IMR-90 (cell line): ENCODE measurements at regions not wholly inside any gene's neighbourhood (a gene's known extent, or its start where the extent isn't known, plus 50 kb on each side); places are given as distances from the start of the nearest gene placed in this dataset.

Experiments
- ATAC-seq: fragments of 200-7000 bp; cut with Tn5 transposase; 2 replicates; pipeline ENCODE4 v1.9.1; 2020; ENCODE audit warnings: low read depth, mild to moderate bottlenecking, moderate library complexity
- BruUV-seq: library from RNA; stranded (reverse); fragments of 400-500 nt; replicated peaks from 2 replicates; lab custom pipeline; 2021; lab: Mats Ljungman, UMichigan
- CTCF ChIA-PET: fragments of 300-600 bp; formaldehyde crosslinking; extraction: SDS; loops from one replicate; lab custom pipeline; 2021; ENCODE audit warnings: antibody characterized with exemption; lab: Yijun Ruan, JAX
- POLR2A ChIA-PET: fragments of 300-600 bp; sonication (Branson Sonifier 250); formaldehyde crosslinking; loops from one replicate; lab custom pipeline; 2022; ENCODE audit warnings: antibody characterized with exemption; ENCODE audit not compliant: unreplicated experiment; lab: Charles Lee
- DNase-seq: peaks from one replicate; pipeline ENCODE4 v3.0.0; 2013
- H2AFZ ChIP-seq: replicated peaks from 2 replicates; pipeline ENCODE3; 2013; ENCODE audit warnings: low read length, mild to moderate bottlenecking; ENCODE audit not compliant: poor library complexity
- H2AK5ac ChIP-seq: 2 replicates; pipeline ENCODE4 v1.6.1; 2013; ENCODE audit warnings: low read depth, low read length, inconsistent platforms
- H2AK9ac ChIP-seq: replicated peaks from 2 replicates; pipeline ENCODE3; 2013; ENCODE audit warnings: mild to moderate bottlenecking, low read depth, low read length, moderate library complexity; ENCODE audit not compliant: poor library complexity
- H2BK120ac ChIP-seq: 2 replicates; pipeline ENCODE4 v1.6.1; 2013; ENCODE audit warnings: low read depth, low read length, inconsistent platforms
- H2BK15ac ChIP-seq: 3 replicates; pipeline ENCODE4 v1.6.1; 2013; ENCODE audit warnings: low read depth, low read length, inconsistent platforms
- H2BK20ac ChIP-seq: 2 replicates; pipeline ENCODE4 v1.6.1; 2013; ENCODE audit warnings: low read depth, mild to moderate bottlenecking, inconsistent platforms, low read length, moderate library complexity
- H2BK5ac ChIP-seq: 2 replicates; pipeline ENCODE4 v1.6.1; 2013; ENCODE audit warnings: mild to moderate bottlenecking, low read depth, low read length, inconsistent platforms; ENCODE audit not compliant: poor library complexity, severe bottlenecking
- H3K14ac ChIP-seq: replicated peaks from 2 replicates; pipeline ENCODE4 v1.6.1; 2013; ENCODE audit warnings: low read depth, low read length, inconsistent platforms
- H3K18ac ChIP-seq: 2 replicates; pipeline ENCODE4 v1.6.1; 2013; ENCODE audit warnings: low read depth, low read length, control low read depth
- H3K23ac ChIP-seq: 2 replicates; pipeline ENCODE4 v1.6.1; 2013; ENCODE audit warnings: low read depth, low read length, inconsistent platforms
- H3K27ac ChIP-seq: 2 replicates; pipeline ENCODE4 v1.5.1; 2013; ENCODE audit warnings: mild to moderate bottlenecking, control low read depth, low read length; ENCODE audit not compliant: insufficient read depth
- H3K27me3 ChIP-seq: 2 replicates; pipeline ENCODE4 v1.6.1; 2013; ENCODE audit warnings: low read length; ENCODE audit not compliant: control insufficient read depth, insufficient read depth
- H3K36me3 ChIP-seq: 2 replicates; pipeline ENCODE4 v1.6.1; 2013; ENCODE audit warnings: low read length, mixed read lengths; ENCODE audit not compliant: control insufficient read depth, insufficient read depth
- H3K4ac ChIP-seq: 2 replicates; pipeline ENCODE4 v1.6.1; 2013; ENCODE audit warnings: low read depth, low read length, inconsistent platforms
- H3K4me1 ChIP-seq: 2 replicates; pipeline ENCODE4 v1.6.1; 2013; ENCODE audit warnings: low read length, mixed read lengths; ENCODE audit not compliant: control insufficient read depth, insufficient read depth
- H3K4me2 ChIP-seq: 2 replicates; pipeline ENCODE4 v1.6.1; 2013; ENCODE audit warnings: low read depth, mild to moderate bottlenecking, control low read depth, low read length, moderate library complexity
- H3K4me3 ChIP-seq: 2 replicates; pipeline ENCODE4 v1.5.1; 2013; ENCODE audit warnings: low read depth, mild to moderate bottlenecking, control low read depth, low read length, moderate library complexity; ENCODE audit not compliant: insufficient read depth
- H3K56ac ChIP-seq: 2 replicates; pipeline ENCODE4 v1.6.1; 2013; ENCODE audit warnings: low read length, inconsistent platforms; ENCODE audit not compliant: insufficient read depth; ENCODE audit errors: extremely low read depth
- H3K79me1 ChIP-seq, 2 experiments: 2 replicates each; pipeline ENCODE4 v1.6.1; 2013; ENCODE audit warnings: low read length in 2 of 2, inconsistent platforms in 1 of 2, low read depth in 1 of 2
- H3K9ac ChIP-seq: 2 replicates; pipeline ENCODE4 v1.6.1; 2013; ENCODE audit warnings: low read depth, low read length, control low read depth
- H3K9me1 ChIP-seq: 2 replicates; pipeline ENCODE4 v1.6.1; 2013; ENCODE audit warnings: low read length, inconsistent platforms; ENCODE audit not compliant: insufficient read depth
- H3K9me3 ChIP-seq: 2 replicates; pipeline ENCODE4 v1.6.1; 2013; ENCODE audit warnings: low read length; ENCODE audit not compliant: control insufficient read depth, insufficient read depth
- H4K20me1 ChIP-seq: 2 replicates; pipeline ENCODE4 v1.6.1; 2013; ENCODE audit warnings: low read length, inconsistent platforms; ENCODE audit not compliant: insufficient read depth
- H4K5ac ChIP-seq: 2 replicates; pipeline ENCODE4 v1.6.1; 2013; ENCODE audit warnings: mild to moderate bottlenecking, low read depth, low read length, control low read depth
- H4K8ac ChIP-seq, 2 experiments: 2 replicates each; pipeline ENCODE4 v1.6.1; 2013; ENCODE audit warnings: low read depth in 2 of 2, low read length in 2 of 2, control low read depth in 1 of 2, inconsistent platforms in 1 of 2
- H4K91ac ChIP-seq: 2 replicates; pipeline ENCODE4 v1.6.1; 2013; ENCODE audit warnings: low read depth, low read length, inconsistent platforms; ENCODE audit not compliant: insufficient read depth
- BHLHE40 ChIP-seq: fragments of 150-350 bp; IDR thresholded peaks from 2 replicates; pipeline ENCODE4 v1.6.1; 2016; ENCODE audit warnings: mild to moderate bottlenecking, low read depth, low read length
- CEBPB ChIP-seq: IDR thresholded peaks from 2 replicates; pipeline ENCODE4 v1.6.1; 2012; ENCODE audit warnings: low read depth, low read length, improper control_type of control experiment
- CHD1 ChIP-seq: IDR thresholded peaks from 2 replicates; pipeline ENCODE4 v1.6.1; 2012; ENCODE audit warnings: low read depth, low read length, improper control_type of control experiment
- FOS ChIP-seq: fragments of 150-350 bp; IDR thresholded peaks from 2 replicates; pipeline ENCODE4 v1.6.1; 2016; ENCODE audit warnings: low read depth, low read length
- MAFK ChIP-seq: IDR thresholded peaks from 2 replicates; pipeline ENCODE4 v1.6.1; 2012; ENCODE audit warnings: low read depth, low read length, improper control_type of control experiment
- MAZ ChIP-seq: IDR thresholded peaks from 2 replicates; pipeline ENCODE4 v1.6.1; 2012; ENCODE audit warnings: low read depth, mild to moderate bottlenecking, low read length, improper control_type of control experiment, moderate library complexity, borderline replicate concordance
- MXI1 ChIP-seq: IDR thresholded peaks from 2 replicates; pipeline ENCODE4 v1.6.1; 2012; ENCODE audit warnings: low read depth, mild to moderate bottlenecking, low read length, moderate library complexity, borderline replicate concordance
- NFE2L2 ChIP-seq: fragments of 150-350 bp; IDR thresholded peaks from 2 replicates; pipeline ENCODE4 v1.6.1; 2016; ENCODE audit warnings: low read depth, mild to moderate bottlenecking, low read length
- POLR2A ChIP-seq: IDR thresholded peaks from 2 replicates; pipeline ENCODE4 v1.6.1; 2012; ENCODE audit warnings: mild to moderate bottlenecking, low read depth, low read length
- RAD21 ChIP-seq: IDR thresholded peaks from 2 replicates; pipeline ENCODE4 v1.6.1; 2012; ENCODE audit warnings: low read length, improper control_type of control experiment
- RCOR1 ChIP-seq: IDR thresholded peaks from 2 replicates; pipeline ENCODE4 v1.6.1; 2012; ENCODE audit warnings: mild to moderate bottlenecking, low read length, improper control_type of control experiment; ENCODE audit not compliant: insufficient replicate concordance
- RFX5 ChIP-seq: IDR thresholded peaks from 2 replicates; pipeline ENCODE4 v1.8.0; 2012; ENCODE audit warnings: low read depth, mild to moderate bottlenecking, low read length, moderate library complexity
- SMC3 ChIP-seq: fragments of 150-350 bp; IDR thresholded peaks from 2 replicates; pipeline ENCODE4 v1.6.1; 2016; ENCODE audit warnings: low read depth, mild to moderate bottlenecking, antibody characterized with exemption, low read length, moderate library complexity
- WGBS, 2 experiments: methylation state at CpG; one replicate each; pipeline versions ENCODE4 v1.1.5 to v1.1.7; 2013; ENCODE audit warnings: missing lambda C conversion rate in 2 of 2; ENCODE audit not compliant: insufficient read length in 1 of 2; ENCODE audit errors: extremely low coverage in 2 of 2; 5-methylcytosine and 5-hydroxymethylcytosine counted together
- dilution Hi-C: fragments of 300-500 bp; cut with HindIII; formaldehyde crosslinking; loops from one replicate; pipeline ENCODE4 v1.14.3; 2018; ENCODE audit warnings: low sequenced_read_pairs; ENCODE audit not compliant: unreplicated experiment
- in situ Hi-C: fragments of 300-500 bp; cut with MboI; formaldehyde crosslinking; loops from 3 replicates; pipeline ENCODE4 v1.14.3; 2019; ENCODE audit warnings: low sequenced_read_pairs, inconsistent platforms, mixed read lengths
- intact Hi-C: fragments of 100-400 bp; cut with micrococcal nuclease; formaldehyde crosslinking; loops from 2 replicates; pipeline ENCODE4 v1.10.0; 2022
- TF ChIP-seq, protein P1 (sequence below): conservative IDR thresholded peaks from 2 replicates; pipeline ENCODE4 v1.5.1; 2012; ENCODE audit warnings: mild to moderate bottlenecking, low read depth, low read length, improper control_type of control experiment
- TF ChIP-seq, protein P2 (sequence below): fragments of 150-350 bp; IDR thresholded peaks from 2 replicates; pipeline ENCODE4 v1.6.1; 2017; ENCODE audit warnings: mild to moderate bottlenecking, antibody characterized with exemption, low read length, low read depth
- TF ChIP-seq, protein P3 (sequence below): fragments of 150-350 bp; IDR thresholded peaks from 2 replicates; pipeline ENCODE4 v1.6.1; 2016; ENCODE audit warnings: low read depth, mild to moderate bottlenecking, low read length, moderate library complexity, borderline replicate concordance

DNA sequence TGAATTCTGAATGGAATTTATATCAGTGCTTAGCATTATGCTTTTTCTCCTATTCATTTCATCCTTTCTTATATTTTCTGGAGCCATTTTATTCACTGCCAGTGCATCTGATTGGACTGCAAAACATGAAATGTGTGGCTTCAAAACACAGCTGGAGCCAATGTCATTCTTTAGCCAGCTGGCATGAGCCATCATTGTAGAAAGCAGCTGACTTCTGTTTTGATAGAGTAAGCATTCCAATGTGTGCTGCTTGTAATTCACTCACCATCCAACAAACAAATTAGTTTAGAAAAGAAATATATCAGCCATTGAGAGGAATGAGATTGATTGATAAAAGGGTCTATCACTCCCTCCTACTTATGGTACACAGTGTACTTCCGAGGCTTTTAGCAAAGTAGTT, 2616.0 kb downstream of the ARAP2 start:
- no peak overlapping the region for H2BK5ac ChIP-seq
- H3K9me1 ChIP-seq = no peaks in the 10 kb centered on the region
- no peak overlapping the region for H3K4me2 ChIP-seq
- H4K20me1 ChIP-seq = no peaks in the 10 kb centered on the region
- intact Hi-C loops (no loop called here), dilution Hi-C loops (no loop called here), in situ Hi-C loops (no loop called here)
- H2BK120ac ChIP-seq = no peak overlapping the region
- H3K27ac ChIP-seq = no peak overlapping the region
- H3K4me3 ChIP-seq = no peak overlapping the region
- no peak overlapping the region for H3K14ac ChIP-seq
- no peak overlapping the region for H3K9ac ChIP-seq
- H3K4ac ChIP-seq = no peak overlapping the region
- no peak overlapping the region for H4K91ac ChIP-seq
- no peak overlapping the region for H3K23ac ChIP-seq
- no peak overlapping the region for H2BK20ac ChIP-seq
- H2AFZ ChIP-seq = no peak overlapping the region
- ATAC-seq = no peak
- H3K36me3 ChIP-seq = no peaks in the 10 kb centered on the region
- no peak overlapping the region for H3K56ac ChIP-seq
- H2AK9ac ChIP-seq = no peak overlapping the region
- WGBS, 2 experiments = no CpG with 5 or more reads among the region's 1 CpG
- no peaks in the 10 kb centered on the region for H3K79me1 ChIP-seq
- no peak overlapping the region for H2AK5ac ChIP-seq
- CTCF ChIA-PET = no interaction called here
- no TSS peak for BruUV-seq
- DNase-seq = no peak
- H4K8ac ChIP-seq = no peak overlapping the region
- H3K18ac ChIP-seq = no peak overlapping the region
- POLR2A ChIA-PET = no interaction called here
- no peak overlapping the region for H4K5ac ChIP-seq
- no peaks in the 10 kb centered on the region for H3K27me3 ChIP-seq
- no peaks in the 10 kb centered on the region for H3K4me1 ChIP-seq
- no peaks in the 10 kb centered on the region; the same call in 1 of the 2 replicates for H3K9me3 ChIP-seq
- H2BK15ac ChIP-seq = no peak overlapping the region
- no peak for TF ChIP-seq FOS
- TF ChIP-seq BHLHE40 = no peak
- TF ChIP-seq NFE2L2 = no peak
- no peak for TF ChIP-seq MXI1
- TF ChIP-seq POLR2A = no peak
- no peak for TF ChIP-seq CHD1
- no peak for TF ChIP-seq CEBPB
- TF ChIP-seq, protein P1, sequence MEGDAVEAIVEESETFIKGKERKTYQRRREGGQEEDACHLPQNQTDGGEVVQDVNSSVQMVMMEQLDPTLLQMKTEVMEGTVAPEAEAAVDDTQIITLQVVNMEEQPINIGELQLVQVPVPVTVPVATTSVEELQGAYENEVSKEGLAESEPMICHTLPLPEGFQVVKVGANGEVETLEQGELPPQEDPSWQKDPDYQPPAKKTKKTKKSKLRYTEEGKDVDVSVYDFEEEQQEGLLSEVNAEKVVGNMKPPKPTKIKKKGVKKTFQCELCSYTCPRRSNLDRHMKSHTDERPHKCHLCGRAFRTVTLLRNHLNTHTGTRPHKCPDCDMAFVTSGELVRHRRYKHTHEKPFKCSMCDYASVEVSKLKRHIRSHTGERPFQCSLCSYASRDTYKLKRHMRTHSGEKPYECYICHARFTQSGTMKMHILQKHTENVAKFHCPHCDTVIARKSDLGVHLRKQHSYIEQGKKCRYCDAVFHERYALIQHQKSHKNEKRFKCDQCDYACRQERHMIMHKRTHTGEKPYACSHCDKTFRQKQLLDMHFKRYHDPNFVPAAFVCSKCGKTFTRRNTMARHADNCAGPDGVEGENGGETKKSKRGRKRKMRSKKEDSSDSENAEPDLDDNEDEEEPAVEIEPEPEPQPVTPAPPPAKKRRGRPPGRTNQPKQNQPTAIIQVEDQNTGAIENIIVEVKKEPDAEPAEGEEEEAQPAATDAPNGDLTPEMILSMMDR = no peak
- no peak for TF ChIP-seq RCOR1
- no peak for TF ChIP-seq SMC3
- TF ChIP-seq MAZ = no peak
- TF ChIP-seq, protein P2, sequence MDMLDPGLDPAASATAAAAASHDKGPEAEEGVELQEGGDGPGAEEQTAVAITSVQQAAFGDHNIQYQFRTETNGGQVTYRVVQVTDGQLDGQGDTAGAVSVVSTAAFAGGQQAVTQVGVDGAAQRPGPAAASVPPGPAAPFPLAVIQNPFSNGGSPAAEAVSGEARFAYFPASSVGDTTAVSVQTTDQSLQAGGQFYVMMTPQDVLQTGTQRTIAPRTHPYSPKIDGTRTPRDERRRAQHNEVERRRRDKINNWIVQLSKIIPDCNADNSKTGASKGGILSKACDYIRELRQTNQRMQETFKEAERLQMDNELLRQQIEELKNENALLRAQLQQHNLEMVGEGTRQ = no peak
- TF ChIP-seq RAD21 = no peak
- TF ChIP-seq, protein P3, sequence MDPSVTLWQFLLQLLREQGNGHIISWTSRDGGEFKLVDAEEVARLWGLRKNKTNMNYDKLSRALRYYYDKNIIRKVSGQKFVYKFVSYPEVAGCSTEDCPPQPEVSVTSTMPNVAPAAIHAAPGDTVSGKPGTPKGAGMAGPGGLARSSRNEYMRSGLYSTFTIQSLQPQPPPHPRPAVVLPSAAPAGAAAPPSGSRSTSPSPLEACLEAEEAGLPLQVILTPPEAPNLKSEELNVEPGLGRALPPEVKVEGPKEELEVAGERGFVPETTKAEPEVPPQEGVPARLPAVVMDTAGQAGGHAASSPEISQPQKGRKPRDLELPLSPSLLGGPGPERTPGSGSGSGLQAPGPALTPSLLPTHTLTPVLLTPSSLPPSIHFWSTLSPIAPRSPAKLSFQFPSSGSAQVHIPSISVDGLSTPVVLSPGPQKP = no peak
- TF ChIP-seq MAFK = no peak
- no peak for TF ChIP-seq RFX5
